Smooth muscle cell (in vitro differentiated cells): ENCODE measurements at regions not wholly inside any gene's neighbourhood (a gene's known extent, or its start where the extent isn't known, plus 50 kb on each side); places are given as distances from the start of the nearest gene placed in this dataset.

ENCODE experiments used
- DNase-seq: peaks from one replicate; lab custom pipeline; 2025; ENCODE audit not compliant: unreplicated experiment; lab: John Stamatoyannopoulos, UW
- H2AFZ ChIP-seq: fragments of 200-600 bp; sonication (generic); 2 replicates; pipeline ENCODE4 v1.6.0; 2016; ENCODE audit warnings: antibody characterized with exemption, low read depth, mild to moderate bottlenecking
- H3F3A ChIP-seq: fragments of 200-600 bp; sonication (generic); 2 replicates; pipeline ENCODE4 v1.6.0; 2017; ENCODE audit warnings: antibody characterized with exemption, low read depth
- H3K27ac ChIP-seq: fragments of 200-600 bp; sonication (generic); 2 replicates; pipeline ENCODE4 v1.5.1; 2016; ENCODE audit warnings: low read depth, mild to moderate bottlenecking
- H3K27me3 ChIP-seq: fragments of 200-600 bp; sonication (generic); 2 replicates; pipeline ENCODE4 v1.6.1; 2016; ENCODE audit warnings: low read depth, mild to moderate bottlenecking
- H3K36me3 ChIP-seq: fragments of 200-600 bp; sonication (generic); 2 replicates; pipeline ENCODE4 v1.5.1; 2016; ENCODE audit warnings: low read depth
- H3K4me1 ChIP-seq: fragments of 200-600 bp; sonication (generic); 2 replicates; pipeline ENCODE4 v1.5.1; 2016; ENCODE audit warnings: low read depth
- H3K4me2 ChIP-seq: fragments of 200-600 bp; sonication (generic); 2 replicates; pipeline ENCODE4 v1.6.0; 2016; ENCODE audit warnings: mild to moderate bottlenecking
- H3K4me3 ChIP-seq: fragments of 200-600 bp; sonication (generic); 2 replicates; pipeline ENCODE4 v1.5.1; 2016; ENCODE audit warnings: mild to moderate bottlenecking
- H3K79me2 ChIP-seq: fragments of 200-600 bp; sonication (generic); 2 replicates; pipeline ENCODE4 v1.6.0; 2016; ENCODE audit warnings: low read depth, mild to moderate bottlenecking
- H3K9ac ChIP-seq: fragments of 200-600 bp; sonication (generic); 2 replicates; pipeline ENCODE4 v1.6.0; 2016; ENCODE audit warnings: low read depth
- H3K9me3 ChIP-seq: fragments of 200-600 bp; sonication (generic); replicated peaks from 2 replicates; pipeline ENCODE4 v1.5.1; 2016; ENCODE audit warnings: low read depth
- H4K20me1 ChIP-seq: fragments of 200-600 bp; sonication (generic); 2 replicates; pipeline ENCODE4 v1.6.0; 2016; ENCODE audit warnings: low read depth
- CTCF ChIP-seq: fragments of 200-600 bp; sonication (generic); IDR thresholded peaks from 2 replicates; pipeline ENCODE4 v1.5.1; 2017; ENCODE audit warnings: borderline replicate concordance, mild to moderate bottlenecking, antibody characterized with exemption; ENCODE audit not compliant: insufficient read depth, poor library complexity, severe bottlenecking
- WGBS: methylation state at CpG from one replicate; pipeline ENCODE4 v1.1.7; 2016; ENCODE audit warnings: low lambda C conversion rate; 5-methylcytosine and 5-hydroxymethylcytosine counted together

- Histone ChIP-seq H3K4me1 (no peaks in the 10 kb centered on the region), H3K79me2 (no peaks in the 10 kb centered on the region), H3K4me2 (no peak overlapping the region), H3K9ac (no peak overlapping the region), H3K27me3 (no peaks in the 10 kb centered on the region), H3K27ac (no peak overlapping the region), H3K36me3 (no peaks in the 10 kb centered on the region), H3K9me3 (no peaks in the 10 kb centered on the region), H2AFZ (no peak overlapping the region), H4K20me1 (no peaks in the 10 kb centered on the region), H3K4me3 (no peak overlapping the region), H3F3A (no peaks in the 10 kb centered on the region)
- WGBS: 52% methylated on average over 1 of the region's 1 CpG
- TF ChIP-seq CTCF: no peak
- no peak for DNase-seq
Measured at GRCh38 chr21:21963911-21964310, 965.7 kb downstream of the NCAM2 start.

GRCh38 chr21:21968810-21969209, 970.6 kb downstream of the NCAM2 start:
- H3K9me3 ChIP-seq: no peaks in the 10 kb centered on the region
- WGBS: 69% methylated on average over 2 of the region's 2 CpGs

GRCh38 chr21:21969211-21969610, 971.0 kb downstream of the NCAM2 start:
- Histone ChIP-seq H2AFZ (no peak overlapping the region), H3K4me2 (no peak overlapping the region), H3K9ac (no peak overlapping the region), H3K4me1 (no peaks in the 10 kb centered on the region), H3K27me3 (no peaks in the 10 kb centered on the region), H4K20me1 (no peaks in the 10 kb centered on the region), H3K27ac (no peak overlapping the region), H3K36me3 (no peaks in the 10 kb centered on the region), H3K4me3 (no peak overlapping the region), H3K9me3 (no peaks in the 10 kb centered on the region), H3F3A (no peaks in the 10 kb centered on the region), H3K79me2 (no peaks in the 10 kb centered on the region)
- no peak for DNase-seq
- TF ChIP-seq CTCF: no peak
- 75% methylated on average over 2 of the region's 2 CpGs for WGBS

More at GRCh38 chr21:21968810-21969209, 970.6 kb downstream of the NCAM2 start:
- Histone ChIP-seq H3K79me2 (no peaks in the 10 kb centered on the region), H3K36me3 (no peaks in the 10 kb centered on the region), H4K20me1 (no peaks in the 10 kb centered on the region), H2AFZ (no peak overlapping the region), H3K27ac (no peak overlapping the region), H3K4me3 (no peak overlapping the region), H3F3A (no peaks in the 10 kb centered on the region), H3K27me3 (no peaks in the 10 kb centered on the region), H3K4me2 (no peak overlapping the region), H3K4me1 (no peaks in the 10 kb centered on the region), H3K9ac (no peak overlapping the region)
- no peak for TF ChIP-seq CTCF
- DNase-seq: no peak

DNA sequence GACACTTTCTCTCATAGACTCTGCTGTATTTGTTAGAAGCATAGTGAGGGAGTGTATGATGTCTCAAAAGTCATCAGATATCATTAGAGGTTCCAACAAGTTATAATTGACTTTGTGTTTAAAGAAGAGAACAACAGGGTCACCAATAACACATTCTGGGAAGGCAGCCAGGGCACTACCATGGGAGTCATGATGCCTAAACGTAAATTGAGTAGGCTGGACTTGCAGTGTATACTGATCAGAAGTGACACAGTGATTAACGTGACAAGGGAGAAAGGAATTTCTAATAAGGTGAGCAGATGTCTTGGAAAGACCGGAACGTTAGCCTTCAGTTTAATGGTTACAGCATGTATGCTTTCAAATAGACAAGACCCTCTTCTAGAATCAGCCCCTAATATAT, 973.2 kb downstream of the NCAM2 start:
- no peak overlapping the region for H3K9ac ChIP-seq
- H3K79me2 ChIP-seq: no peaks in the 10 kb centered on the region
- no peak overlapping the region for H3K27ac ChIP-seq
- H3F3A ChIP-seq: no peaks in the 10 kb centered on the region
- DNase-seq: no peak
- H3K4me2 ChIP-seq: no peak overlapping the region
- no peak overlapping the region for H3K4me3 ChIP-seq
- H2AFZ ChIP-seq: no peak overlapping the region
- 83% methylated on average over 4 of the region's 4 CpGs for WGBS
- H4K20me1 ChIP-seq: no peaks in the 10 kb centered on the region
- H3K4me1 ChIP-seq: no peaks in the 10 kb centered on the region
- no peaks in the 10 kb centered on the region for H3K27me3 ChIP-seq
- no peaks in the 10 kb centered on the region for H3K9me3 ChIP-seq
- no peaks in the 10 kb centered on the region for H3K36me3 ChIP-seq
- no peak for TF ChIP-seq CTCF
